OCI-LY3 (cell line): ENCODE measurements at regions not wholly inside any gene's neighbourhood (a gene's known extent, or its start where the extent isn't known, plus 50 kb on each side); places are given as distances from the start of the nearest gene placed in this dataset.

Source experiments
- CTCF ChIP-seq: fragments of 200-600, 300-600 bp; sonication (generic); IDR thresholded peaks from 2 replicates; pipeline ENCODE4 v1.5.1; 2014; ENCODE audit warnings: antibody characterized with exemption, low read length, low read depth
- EZH2phosphoT487 ChIP-seq: fragments of 200-600 bp; shearing (Covaris generic); IDR thresholded peaks from 2 replicates; pipeline ENCODE4 v1.6.1; 2018; ENCODE audit warnings: antibody characterized with exemption, mixed run types, low read depth

GRCh38 chr19:13637664-13638063, 126.7 kb upstream of the MRI1 start:
- TF ChIP-seq EZH2phosphoT487 (no peak), CTCF (no peak)
